Endothelial cell of umbilical vein (primary cell): ENCODE measurements at regions not wholly inside any gene's neighbourhood (a gene's known extent, or its start where the extent isn't known, plus 50 kb on each side); places are given as distances from the start of the nearest gene placed in this dataset.

Experiments used
- BruUV-seq: library from RNA; stranded (reverse); fragments of 400-500 nt; replicated peaks from 2 replicates; lab custom pipeline; 2021; lab: Mats Ljungman, UMichigan
- CTCF ChIA-PET: fragments of 300-600, 350-600 bp; sonication (Branson Sonifier 250); formaldehyde crosslinking; loops from one replicate; lab custom pipeline; 2021; ENCODE audit warnings: antibody characterized with exemption, inconsistent platforms; lab: Charles Lee
- POLR2A ChIA-PET: fragments of 300-600, 350-600 bp; sonication (Branson Sonifier 250); formaldehyde crosslinking; loops from one replicate; lab custom pipeline; 2021; ENCODE audit warnings: antibody characterized with exemption, inconsistent platforms; lab: Charles Lee
- DNase-seq: peaks from one replicate; pipeline ENCODE4 v3.0.0-alpha.2; 2011; ENCODE audit warnings: low read depth, low spot score
- FAIRE-seq: peaks from 2 replicates; lab custom pipeline; 2011; peaks lifted over from hg19 to GRCh38; lab: Jason Lieb, UNC
- H2AFZ ChIP-seq: 2 replicates; pipeline ENCODE4 v1.6.0; 2012; ENCODE audit warnings: low read depth, low read length, control low read depth, inconsistent platforms
- H3K27ac ChIP-seq: 2 replicates; pipeline ENCODE4 v1.5.1; 2011; ENCODE audit warnings: low read depth, mild to moderate bottlenecking, control low read depth, low read length, moderate library complexity; ENCODE audit not compliant: insufficient read depth
- H3K27me3 ChIP-seq, 2 experiments: 2 replicates each; pipeline versions ENCODE4 v1.6.0 to v1.6.1; 2011; ENCODE audit warnings: low read length in 2 of 2, mixed read lengths in 1 of 2; ENCODE audit not compliant: control insufficient read depth in 2 of 2, insufficient read depth in 2 of 2
- H3K36me3 ChIP-seq, 2 experiments: 2 replicates in 1 of 2; 3 replicates in 1 of 2; pipeline ENCODE4 v1.5.1; 2011; ENCODE audit warnings: low read length in 2 of 2, mild to moderate bottlenecking in 1 of 2, moderate library complexity in 1 of 2; ENCODE audit not compliant: control insufficient read depth in 2 of 2, insufficient read depth in 2 of 2; ENCODE audit errors: extremely low read depth in 1 of 2
- H3K4me1 ChIP-seq: 3 replicates; pipeline ENCODE4 v1.5.1; 2011; ENCODE audit warnings: mild to moderate bottlenecking, low read length; ENCODE audit not compliant: control insufficient read depth, insufficient read depth; ENCODE audit errors: extremely low read depth
- H3K4me2 ChIP-seq: 2 replicates; pipeline ENCODE4 v1.6.1; 2011; ENCODE audit warnings: low read length, control low read depth, mixed read lengths; ENCODE audit not compliant: insufficient read depth
- H3K4me3 ChIP-seq, 3 experiments: fragments of 200-600 bp in 1 of 3; sonication (generic), shearing (Covaris generic) in 1 of 3; replicated peaks in 1 of 3; 2 replicates each; pipeline ENCODE4 v1.5.1; 2011 to 2016; ENCODE audit warnings: control low read depth in 3 of 3, low read length in 3 of 3, mild to moderate bottlenecking in 2 of 3, inconsistent platforms in 1 of 3, low read depth in 1 of 3, moderate library complexity in 1 of 3; ENCODE audit not compliant: insufficient read depth in 1 of 3
- H3K79me2 ChIP-seq: 2 replicates; pipeline ENCODE4 v1.6.0; 2012; ENCODE audit warnings: low read length, inconsistent platforms; ENCODE audit not compliant: control insufficient read depth, insufficient read depth
- H3K9ac ChIP-seq: replicated peaks from 2 replicates; pipeline ENCODE3; 2011; ENCODE audit warnings: low read length, control low read depth; ENCODE audit not compliant: insufficient read depth; ENCODE audit errors: extremely low read depth
- H3K9me1 ChIP-seq: replicated peaks from 3 replicates; pipeline ENCODE4 v1.6.0; 2011; ENCODE audit warnings: mild to moderate bottlenecking, low read length; ENCODE audit not compliant: control insufficient read depth, insufficient read depth; ENCODE audit errors: extremely low read depth
- H3K9me3 ChIP-seq: replicated peaks from 2 replicates; pipeline ENCODE4 v1.5.1; 2012; ENCODE audit warnings: low read length, inconsistent platforms; ENCODE audit not compliant: control insufficient read depth, insufficient read depth
- H4K20me1 ChIP-seq: replicated peaks from 2 replicates; pipeline ENCODE3; 2011; ENCODE audit warnings: mild to moderate bottlenecking, low read length; ENCODE audit not compliant: control insufficient read depth, insufficient read depth; ENCODE audit errors: extremely low read depth
- CTCF ChIP-seq, 2 donors: IDR thresholded peaks; 1 replicate in 1 of 2; 2 replicates in 1 of 2; pipeline ENCODE4 v1.5.1; 2011; ENCODE audit warnings: low read length in 2 of 2, mild to moderate bottlenecking in 2 of 2, moderate library complexity in 2 of 2, control low read depth in 1 of 2, inconsistent platforms in 1 of 2, low read depth in 1 of 2; ENCODE audit not compliant: insufficient read depth in 1 of 2; ENCODE audit errors: extremely low read depth in 1 of 2
- EZH2 ChIP-seq: IDR thresholded peaks from 2 replicates; pipeline ENCODE4 v1.6.1; 2012; ENCODE audit warnings: borderline replicate concordance, low read depth, mild to moderate bottlenecking, moderate library complexity, low read length, inconsistent platforms; ENCODE audit not compliant: severe bottlenecking
- FOS ChIP-seq: IDR thresholded peaks from 2 replicates; pipeline ENCODE4 v1.6.1; 2011; ENCODE audit warnings: mild to moderate bottlenecking, low read length, moderate library complexity, borderline replicate concordance; ENCODE audit not compliant: insufficient read depth
- GATA2 ChIP-seq: IDR thresholded peaks from 2 replicates; pipeline ENCODE4 v1.7.0; 2011; ENCODE audit warnings: low read depth, mild to moderate bottlenecking, moderate library complexity, mixed read lengths, low read length; ENCODE audit not compliant: insufficient read length, insufficient read depth
- JUN ChIP-seq: IDR thresholded peaks from 2 replicates; pipeline ENCODE4 v1.6.1; 2011; ENCODE audit warnings: borderline replicate concordance, low read depth; ENCODE audit not compliant: insufficient read length, insufficient read depth
- MAX ChIP-seq: IDR thresholded peaks from 2 replicates; pipeline ENCODE4 v1.6.1; 2011; ENCODE audit not compliant: insufficient read depth, insufficient read length
- MYC ChIP-seq: IDR thresholded peaks from one replicate; pipeline ENCODE4 v1.6.1; 2011; ENCODE audit warnings: mild to moderate bottlenecking, low read depth, low read length
- POLR2A ChIP-seq: IDR thresholded peaks from 2 replicates; pipeline ENCODE4 v1.6.1; 2012; ENCODE audit warnings: low read depth, mild to moderate bottlenecking, control low read depth, low read length
- POLR2AphosphoS5 ChIP-seq: IDR thresholded peaks from 2 replicates; pipeline ENCODE4 v1.6.1; 2012; ENCODE audit warnings: low read depth, mild to moderate bottlenecking, control low read depth, low read length, moderate library complexity; ENCODE audit not compliant: insufficient read depth
- dilution Hi-C: fragments of 300-500 bp; cut with MboI; formaldehyde crosslinking; loops from one replicate; pipeline ENCODE4 v1.15.0; 2019; ENCODE audit warnings: low sequenced_read_pairs; ENCODE audit not compliant: extremely low pct_ligation_motif_present
- intact Hi-C: fragments of 100-400 bp; cut with micrococcal nuclease; formaldehyde crosslinking; loops from one replicate; pipeline ENCODE4 v1.10.0; 2022

DNA sequence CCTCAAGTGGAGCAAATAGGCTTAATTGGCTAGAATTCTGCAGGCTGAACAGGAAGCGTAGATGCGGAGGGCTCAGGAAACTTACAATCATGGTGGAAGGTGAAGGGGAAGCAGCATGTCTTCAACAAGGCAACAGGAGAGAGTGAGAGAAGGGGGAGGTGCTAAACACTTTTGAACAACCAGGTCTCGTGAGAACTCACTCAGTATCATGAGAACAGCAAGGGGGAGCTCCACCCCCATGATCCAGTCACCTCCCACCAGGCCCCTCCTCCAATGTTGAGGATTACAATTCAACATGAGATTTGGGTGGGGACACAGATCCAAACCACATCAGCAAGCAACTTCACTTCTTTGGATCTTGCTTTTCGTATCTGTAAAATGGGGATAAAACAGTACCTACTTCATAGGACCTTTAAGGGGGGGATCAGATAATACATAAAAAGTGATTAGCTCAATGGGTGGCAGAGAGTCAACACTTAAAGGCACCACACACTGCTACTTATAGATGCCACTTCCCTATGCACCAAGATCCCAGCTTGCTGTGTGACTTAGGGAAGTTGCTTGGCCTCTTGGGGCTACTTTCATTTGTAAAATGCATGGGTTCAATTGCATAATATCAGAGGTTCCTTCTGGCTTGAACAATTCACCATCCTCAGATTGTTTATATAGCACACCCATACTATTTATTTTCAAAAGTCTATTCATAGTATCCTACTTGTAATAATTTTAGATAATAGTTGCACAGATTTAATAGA, 184.8 kb upstream of the RPH3A start:
- no peak for TF ChIP-seq GATA2
- TF ChIP-seq POLR2AphosphoS5: no peak
- TF ChIP-seq POLR2A: no peak
- TF ChIP-seq MAX: no peak
- no peak for TF ChIP-seq CTCF (IDR thresholded peaks at IDR 0.05; ENCODE audit: extremely low read depth in 1 of 2, insufficient read depth in 1 of 2, low read depth in 1 of 2, low read length in 2 of 2)
- no peak for TF ChIP-seq MYC
- TF ChIP-seq FOS: no peak
- TF ChIP-seq EZH2: no peak
- no peak for TF ChIP-seq JUN
- H3K4me3 ChIP-seq: no peak overlapping the region
- no peak for FAIRE-seq
- H3K9me1 ChIP-seq: no peaks in the 10 kb centered on the region
- BruUV-seq: no TSS peak
- H3K4me1 ChIP-seq: no peaks in the 10 kb centered on the region
- H4K20me1 ChIP-seq: no peaks in the 10 kb centered on the region
- ChIA-PET CTCF (no interaction called here), POLR2A (no interaction called here)
- DNase-seq: no peak
- dilution Hi-C loops (no loop called here), intact Hi-C loops (no loop called here)
- H3K36me3 ChIP-seq: no peaks in the 10 kb centered on the region
- no peaks in the 10 kb centered on the region for H3K27me3 ChIP-seq
- no peak overlapping the region for H3K27ac ChIP-seq
- no peak overlapping the region for H2AFZ ChIP-seq
- H3K9me3 ChIP-seq: no peaks in the 10 kb centered on the region
- H3K79me2 ChIP-seq: no peaks in the 10 kb centered on the region
- H3K4me2 ChIP-seq: no peak overlapping the region
- no peak overlapping the region for H3K9ac ChIP-seq
